Stimulated activated CD4-positive, alpha-beta T cell treated with anti-CD3 and anti-CD28 coated beads, Interleukin-2, amount 100 ng/mL, for 4 hours (primary cell): ENCODE measurements at regions not wholly inside any gene's neighbourhood (a gene's known extent, or its start where the extent isn't known, plus 50 kb on each side); places are given as distances from the start of the nearest gene placed in this dataset.

ENCODE experiments used
- DNase-seq: peaks from one replicate; pipeline ENCODE4 v3.0.0-alpha.2; 2020; ENCODE audit warnings: low read depth

GRCh38 chr15:97623091-97623661 is 337.3 kb upstream of the ARRDC4 start:
- no peak for DNase-seq

DNA sequence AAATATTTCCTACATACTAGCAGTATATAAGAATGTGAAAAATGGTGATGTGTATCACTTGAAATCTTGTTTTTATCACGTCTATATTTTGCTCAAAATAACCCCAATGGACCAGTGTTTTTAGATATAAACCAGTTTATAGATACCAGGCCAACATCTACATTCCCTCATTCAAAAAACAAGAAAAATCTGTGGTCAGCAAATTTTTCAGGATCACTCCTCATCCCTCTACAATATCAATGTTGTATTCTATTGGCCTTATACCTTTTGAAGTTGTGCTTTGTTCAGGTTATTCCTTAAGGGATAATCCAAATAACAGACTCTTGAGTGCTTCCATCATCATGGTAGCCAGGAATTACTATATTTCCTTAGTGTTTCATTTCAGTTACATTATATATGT is 332.9 kb upstream of the ARRDC4 start:
- DNase-seq = no peak

- DNase-seq = no peak
Observed at GRCh38 chr15:97645758-97646157, 314.7 kb upstream of the ARRDC4 start.

DNA sequence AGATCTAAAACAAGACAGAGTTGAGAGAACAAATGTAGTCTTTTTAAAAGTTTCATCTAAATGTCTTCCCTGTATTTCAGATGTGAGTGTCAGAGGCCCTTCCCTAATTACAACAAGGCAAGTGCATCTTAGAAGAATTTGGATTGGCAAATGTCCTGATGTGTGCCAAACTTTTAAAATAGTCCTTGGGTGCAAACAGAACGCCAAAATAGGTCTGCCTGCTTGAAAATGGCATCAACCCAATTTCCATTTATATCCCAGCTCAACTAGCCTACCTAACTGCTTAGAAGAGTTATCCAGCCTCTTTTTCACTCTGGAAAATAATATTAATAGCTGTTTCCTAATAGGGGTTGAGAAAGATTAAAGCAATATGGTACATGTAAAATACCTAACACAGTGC is 311.8 kb upstream of the ARRDC4 start:
- DNase-seq = no peak

GRCh38 chr15:97652041-97652440 is 308.5 kb upstream of the ARRDC4 start:
- DNase-seq = no peak

DNA sequence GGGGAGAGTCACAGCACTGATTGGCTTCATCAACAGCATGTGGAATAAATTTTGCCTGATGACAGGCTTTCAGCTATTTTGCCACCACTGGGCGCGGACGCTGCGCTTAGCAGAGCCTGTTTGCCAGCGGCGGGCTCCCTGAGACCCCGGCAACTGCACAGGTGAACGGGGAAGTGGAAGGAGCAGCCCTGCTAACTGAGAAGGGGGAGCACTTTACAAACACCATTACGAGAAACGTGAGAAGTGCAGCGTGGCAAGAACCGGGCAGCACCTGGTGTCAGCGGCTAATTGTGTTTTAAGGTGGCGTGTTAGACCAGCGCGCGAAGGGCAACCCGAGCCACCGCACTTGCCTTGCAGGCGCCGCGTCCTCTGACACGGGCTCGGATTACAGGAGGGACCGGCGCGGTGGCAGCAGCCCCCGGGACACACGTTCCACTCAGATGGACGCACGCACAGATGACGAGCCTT is 307.8 kb upstream of the ARRDC4 start:
- no peak for DNase-seq

- DNase-seq = no peak
Observed at GRCh38 chr15:97653896-97654295, 306.6 kb upstream of the ARRDC4 start.

DNA sequence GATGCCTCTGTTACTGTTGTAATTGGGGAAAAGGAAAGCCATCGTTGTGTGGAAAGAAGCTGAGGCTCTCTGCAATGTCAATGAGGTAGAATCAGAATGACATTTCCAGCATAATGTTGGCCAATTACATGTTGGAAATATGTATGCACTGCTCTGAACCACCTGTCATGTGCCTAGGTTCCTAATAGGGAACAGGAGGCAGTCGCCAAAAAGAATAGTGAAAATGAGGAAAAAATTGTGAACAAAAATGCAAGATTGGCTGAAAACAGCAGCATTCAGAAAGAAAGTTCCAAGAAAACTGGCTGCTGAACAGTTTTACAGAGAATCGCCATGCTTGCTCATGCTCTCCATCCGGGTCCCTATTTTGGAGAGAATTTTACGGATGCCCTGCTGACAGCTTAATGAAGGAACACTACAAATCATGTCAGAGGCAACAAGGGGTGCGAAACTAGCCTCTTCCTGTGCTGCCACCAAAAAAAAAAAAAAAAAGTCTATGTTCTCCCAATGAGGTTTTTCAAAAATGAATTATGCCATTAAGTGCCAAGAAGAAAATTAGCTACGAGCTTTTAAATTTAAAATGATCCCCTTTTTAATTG is 305.9 kb upstream of the ARRDC4 start:
- DNase-seq = no peak

- no peak for DNase-seq
Observed at GRCh38 chr15:97661796-97662195, 298.7 kb upstream of the ARRDC4 start.

GRCh38 chr15:97672586-97672985 is 287.9 kb upstream of the ARRDC4 start:
- DNase-seq = no peak

GRCh38 chr15:97678656-97679055 is 281.8 kb upstream of the ARRDC4 start:
- no peak for DNase-seq

- no peak for DNase-seq
Observed at GRCh38 chr15:97679106-97679688, 281.3 kb upstream of the ARRDC4 start.

DNA sequence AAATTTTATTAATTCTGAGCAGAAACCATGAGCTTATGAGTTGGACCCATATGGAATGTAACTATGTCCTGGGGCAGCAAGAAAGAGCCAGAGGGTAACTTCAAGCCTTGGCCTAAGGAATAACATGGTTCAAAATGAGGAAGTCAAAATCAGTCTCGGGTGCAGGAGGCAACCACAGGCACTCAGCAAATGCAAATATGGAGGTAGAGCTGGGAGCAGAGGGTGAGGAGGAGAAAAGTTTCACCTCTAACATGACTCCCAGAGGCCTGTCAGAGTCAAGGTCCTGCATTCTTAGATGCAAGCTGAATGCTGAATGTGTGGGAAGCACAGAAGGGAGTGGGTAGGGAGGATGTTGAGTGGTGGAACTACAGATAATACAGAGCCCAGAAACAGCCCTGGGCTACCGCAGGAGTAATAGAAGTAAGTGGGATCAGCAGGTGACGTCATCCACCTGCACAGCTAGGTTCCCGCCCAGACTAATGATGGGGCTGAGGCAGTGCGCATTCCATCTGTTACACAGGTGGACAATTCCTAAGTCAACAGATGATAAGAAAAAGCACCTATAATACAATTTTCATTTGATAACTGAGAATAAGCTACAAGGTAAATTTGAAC is 279.8 kb upstream of the ARRDC4 start:
- DNase-seq = no peak

- DNase-seq = no peak
Observed at GRCh38 chr15:97683831-97684230, 276.7 kb upstream of the ARRDC4 start.

- no peak for DNase-seq
Observed at GRCh38 chr15:97684249-97684648, 276.3 kb upstream of the ARRDC4 start.

DNA sequence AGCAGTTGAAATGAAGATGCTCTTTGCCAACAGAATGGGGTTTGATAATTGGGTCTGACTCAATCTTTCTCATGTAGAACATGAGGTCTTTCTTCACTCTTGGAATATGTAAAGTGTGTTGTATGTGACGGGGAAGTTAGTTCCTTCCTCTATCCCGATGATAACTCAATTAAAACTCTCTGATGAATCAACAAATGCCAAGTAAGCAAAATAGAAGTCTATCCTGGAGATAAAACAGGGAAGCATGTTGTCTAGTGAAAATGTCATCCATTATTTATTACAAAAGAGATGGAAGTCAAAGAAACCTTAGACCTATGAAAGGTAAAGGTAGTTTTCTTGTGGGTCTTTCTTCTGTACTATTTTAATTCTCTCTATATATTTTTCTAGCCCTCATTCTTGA is 274.2 kb upstream of the ARRDC4 start:
- DNase-seq = no peak

- DNase-seq = no peak
Observed at GRCh38 chr15:97687654-97688053, 272.8 kb upstream of the ARRDC4 start.

DNA sequence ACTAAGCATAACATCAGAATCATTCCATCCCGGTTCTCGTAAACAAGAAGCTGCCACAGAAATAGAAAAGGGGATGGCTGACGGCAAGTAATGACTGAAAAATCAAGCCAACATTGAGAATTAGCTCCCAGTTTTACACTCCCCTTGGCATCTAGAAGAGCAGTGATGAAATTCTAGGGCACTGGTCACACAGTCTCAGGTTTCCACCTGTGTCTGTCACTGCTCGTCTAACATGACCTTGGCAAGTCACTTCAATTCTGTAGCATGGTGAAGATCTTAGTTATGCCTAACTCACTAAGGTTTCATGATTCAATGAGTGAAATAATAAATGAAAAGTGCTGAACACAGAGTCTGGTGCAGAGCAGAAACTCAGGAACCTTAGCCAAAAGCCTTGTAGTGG is 272.3 kb upstream of the ARRDC4 start:
- no peak for DNase-seq

DNA sequence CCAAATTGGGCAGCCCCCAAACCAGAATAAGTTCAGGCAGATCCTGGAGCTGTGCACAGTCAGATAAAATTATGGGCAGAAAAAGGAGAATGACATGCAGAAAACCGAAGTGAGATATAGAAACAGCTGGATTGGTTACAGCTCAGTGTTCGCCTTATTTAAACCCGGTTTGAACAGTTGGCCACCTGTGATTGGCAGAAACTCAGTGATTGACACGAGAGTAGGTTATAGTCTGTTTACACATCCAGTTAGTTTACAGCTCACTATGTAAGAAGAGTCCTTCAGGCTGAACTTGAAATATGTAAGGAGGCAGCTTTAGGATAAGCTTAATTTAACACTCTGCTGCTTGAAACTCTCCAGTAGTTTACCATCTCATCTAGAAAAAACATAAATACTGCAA is 271.6 kb upstream of the ARRDC4 start:
- DNase-seq = no peak

DNA sequence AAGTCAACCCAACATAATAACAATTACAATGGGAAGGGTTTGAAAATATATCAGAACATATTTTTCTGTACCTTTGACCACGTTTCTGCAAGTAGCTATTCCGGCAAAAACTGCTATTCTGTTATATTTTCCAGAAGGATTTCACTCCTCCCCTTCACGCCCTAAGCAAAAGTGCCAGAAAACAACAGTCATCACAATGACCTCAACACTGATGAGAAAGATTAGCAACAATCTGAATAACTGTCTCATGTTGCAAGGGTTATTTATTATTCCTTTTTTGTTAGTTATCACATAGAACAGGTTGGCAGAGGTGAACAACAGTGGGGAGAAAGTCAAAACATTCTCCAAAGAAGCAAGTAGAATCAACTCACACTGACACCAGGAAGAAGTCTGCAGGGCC is 269.4 kb upstream of the ARRDC4 start:
- no peak for DNase-seq

DNA sequence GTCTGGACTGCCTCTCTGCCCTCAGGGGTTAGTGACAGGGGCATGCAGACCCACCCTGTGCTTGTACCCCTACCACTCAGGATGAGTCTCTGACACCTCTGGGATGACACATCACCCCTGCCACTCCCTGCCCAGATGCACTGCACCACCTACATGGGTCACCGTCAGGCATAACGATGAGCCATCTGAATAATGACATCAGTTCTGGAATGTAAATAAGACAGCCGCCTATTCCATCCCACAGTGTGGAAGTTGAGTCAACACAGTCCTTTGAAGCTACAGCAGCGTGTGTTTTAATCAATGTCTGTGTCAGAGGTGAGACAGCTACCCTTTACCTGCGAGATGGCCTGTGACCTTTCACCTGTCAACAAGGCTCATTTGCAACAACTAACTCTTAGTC is 268.7 kb upstream of the ARRDC4 start:
- no peak for DNase-seq

- no peak for DNase-seq
Observed at GRCh38 chr15:97692301-97693015, 268.0 kb upstream of the ARRDC4 start.

- DNase-seq = no peak
Observed at GRCh38 chr15:97694456-97694855, 266.0 kb upstream of the ARRDC4 start.
